NB4 (cell line): ENCODE measurements at regions not wholly inside any gene's neighbourhood (a gene's known extent, or its start where the extent isn't known, plus 50 kb on each side); places are given as distances from the start of the nearest gene placed in this dataset.

Source experiments
- DNase-seq: peaks from one replicate; pipeline ENCODE4 v3.0.0; 2010; ENCODE audit warnings: low read depth
- H3K4me3 ChIP-seq: one replicate; pipeline ENCODE4 v1.5.1; 2011; ENCODE audit warnings: mild to moderate bottlenecking, low read depth, low read length, moderate library complexity
- MAX ChIP-seq: IDR thresholded peaks from 2 replicates; pipeline ENCODE4 v1.6.1; 2011; ENCODE audit warnings: low read depth, low read length
- MYC ChIP-seq: IDR thresholded peaks from 2 replicates; pipeline ENCODE4 v1.6.1; 2011; ENCODE audit warnings: low read depth, low read length
- POLR2A ChIP-seq: IDR thresholded peaks from 2 replicates; pipeline ENCODE4 v1.6.1; 2011; ENCODE audit warnings: mild to moderate bottlenecking; ENCODE audit not compliant: insufficient read length; ENCODE audit errors: extremely low read depth
- TF ChIP-seq, protein P1 (sequence below): IDR thresholded peaks from one replicate; pipeline ENCODE4 v1.5.1; 2012; ENCODE audit warnings: low read depth, low read length

GRCh38 chr1:164223378-164223777 lies 335.6 kb upstream of the PBX1 start:
- TF ChIP-seq, protein P1, sequence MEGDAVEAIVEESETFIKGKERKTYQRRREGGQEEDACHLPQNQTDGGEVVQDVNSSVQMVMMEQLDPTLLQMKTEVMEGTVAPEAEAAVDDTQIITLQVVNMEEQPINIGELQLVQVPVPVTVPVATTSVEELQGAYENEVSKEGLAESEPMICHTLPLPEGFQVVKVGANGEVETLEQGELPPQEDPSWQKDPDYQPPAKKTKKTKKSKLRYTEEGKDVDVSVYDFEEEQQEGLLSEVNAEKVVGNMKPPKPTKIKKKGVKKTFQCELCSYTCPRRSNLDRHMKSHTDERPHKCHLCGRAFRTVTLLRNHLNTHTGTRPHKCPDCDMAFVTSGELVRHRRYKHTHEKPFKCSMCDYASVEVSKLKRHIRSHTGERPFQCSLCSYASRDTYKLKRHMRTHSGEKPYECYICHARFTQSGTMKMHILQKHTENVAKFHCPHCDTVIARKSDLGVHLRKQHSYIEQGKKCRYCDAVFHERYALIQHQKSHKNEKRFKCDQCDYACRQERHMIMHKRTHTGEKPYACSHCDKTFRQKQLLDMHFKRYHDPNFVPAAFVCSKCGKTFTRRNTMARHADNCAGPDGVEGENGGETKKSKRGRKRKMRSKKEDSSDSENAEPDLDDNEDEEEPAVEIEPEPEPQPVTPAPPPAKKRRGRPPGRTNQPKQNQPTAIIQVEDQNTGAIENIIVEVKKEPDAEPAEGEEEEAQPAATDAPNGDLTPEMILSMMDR, result no peak
- no peak for TF ChIP-seq MAX
- TF ChIP-seq MYC, result no peak
- TF ChIP-seq POLR2A, result no peak
- no peak overlapping the region for H3K4me3 ChIP-seq
- no peak for DNase-seq

DNA sequence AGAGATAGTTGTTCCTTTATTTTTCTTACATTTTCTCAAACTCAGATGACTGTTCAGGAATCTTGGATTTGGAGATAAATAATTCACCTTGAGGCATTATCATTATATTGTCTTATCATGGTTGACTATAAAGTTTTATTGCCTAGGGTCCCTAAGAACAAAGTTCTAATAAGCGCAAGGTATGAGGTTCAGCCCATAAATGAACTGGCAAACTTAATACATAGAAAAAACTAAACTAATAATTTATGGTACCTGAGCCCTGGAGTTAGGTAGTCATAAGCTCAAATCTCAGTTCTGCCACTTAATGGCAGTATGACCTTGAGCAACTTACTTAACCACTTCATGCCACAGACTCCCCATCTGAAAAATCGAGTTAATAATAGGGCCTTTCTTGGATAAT lies 334.0 kb upstream of the PBX1 start:
- TF ChIP-seq POLR2A (no peak), MAX (no peak), MYC (no peak)
- TF ChIP-seq, protein P1, result no peak

DNA sequence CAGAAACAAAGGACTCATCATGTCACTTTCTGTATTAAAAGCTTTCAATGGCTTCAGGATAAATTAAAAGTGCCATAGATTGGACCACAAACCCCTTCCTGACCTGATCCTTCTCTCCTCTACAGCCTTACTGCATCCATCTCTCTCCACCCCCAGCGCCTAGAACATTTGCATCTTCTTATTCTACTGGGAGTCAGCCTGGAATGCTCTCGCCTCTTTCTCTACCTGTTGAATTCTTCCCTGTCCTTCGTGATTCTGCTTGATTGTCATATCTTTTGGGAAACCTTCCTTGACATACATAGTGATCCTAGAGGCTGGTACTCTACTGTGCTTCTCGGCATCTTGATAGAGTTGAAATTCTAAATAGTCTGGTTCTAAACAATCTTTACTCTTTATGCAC lies 332.0 kb upstream of the PBX1 start:
- TF ChIP-seq, protein P1, result no peak
- TF ChIP-seq POLR2A (no peak), MAX (no peak), MYC (no peak)
- DNase-seq, result no peak
- no peak overlapping the region for H3K4me3 ChIP-seq

More for the DNA sequence above, 334.0 kb upstream of the PBX1 start:
- DNase-seq, result no peak
- no peak overlapping the region for H3K4me3 ChIP-seq

DNA sequence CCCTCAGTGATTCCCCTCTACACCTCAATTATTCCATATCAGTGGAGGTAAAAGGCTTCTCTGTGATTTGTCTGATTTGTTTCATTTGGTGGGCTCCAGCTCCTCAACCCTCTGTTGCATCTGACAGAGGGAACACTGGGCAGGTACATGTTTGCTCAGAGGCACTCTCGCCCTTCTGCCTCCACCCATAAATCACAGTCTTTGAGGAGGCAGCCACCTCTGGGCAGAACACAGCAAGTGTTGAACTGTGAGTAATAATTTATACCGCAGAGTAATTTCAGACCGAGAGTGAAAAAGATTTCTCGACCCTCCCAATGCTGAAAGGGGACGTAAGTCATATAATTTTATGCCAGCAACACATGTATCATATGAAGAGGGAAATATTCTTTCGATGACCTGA lies 330.1 kb upstream of the PBX1 start:
- no peak for TF ChIP-seq MAX
- TF ChIP-seq, protein P1, result no peak
- no peak for TF ChIP-seq MYC
- no peak for TF ChIP-seq POLR2A
- no peak overlapping the region for H3K4me3 ChIP-seq
- DNase-seq, result no peak

DNA sequence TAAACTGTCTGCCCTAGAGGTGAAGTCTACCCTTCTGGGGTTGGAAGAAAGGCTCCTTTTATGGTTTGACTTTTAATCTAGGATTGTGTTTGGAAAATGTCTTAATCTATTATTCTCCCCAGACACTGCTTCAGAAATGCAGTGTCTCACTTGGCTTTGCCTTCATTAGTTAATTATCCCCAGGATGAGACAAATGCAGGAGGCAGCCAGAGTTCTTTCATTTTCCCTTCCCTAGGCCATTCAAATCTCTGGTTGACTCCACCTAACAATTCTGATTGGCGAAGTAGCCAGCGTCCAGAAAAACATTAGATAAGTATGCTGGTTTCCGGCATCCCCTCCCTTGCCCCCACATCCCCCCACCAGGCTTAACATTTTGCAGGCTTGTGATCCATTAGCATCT lies 325.8 kb upstream of the PBX1 start:
- H3K4me3 ChIP-seq, result no peak overlapping the region
- no peak for DNase-seq
- TF ChIP-seq POLR2A (no peak), MAX (no peak), MYC (no peak)
- TF ChIP-seq, protein P1, result no peak

GRCh38 chr1:164240081-164240480 lies 318.9 kb upstream of the PBX1 start:
- DNase-seq, result no peak
- TF ChIP-seq MYC (no peak), MAX (no peak), POLR2A (no peak)
- TF ChIP-seq, protein P1, result no peak
- no peak overlapping the region for H3K4me3 ChIP-seq
